HEK293 (cell line): ENCODE measurements at regions not wholly inside any gene's neighbourhood (a gene's known extent, or its start where the extent isn't known, plus 50 kb on each side); places are given as distances from the start of the nearest gene placed in this dataset.

ENCODE experiments used
- HOXC10 ChIP-seq: sonication (generic); formaldehyde crosslinking; IDR thresholded peaks from 2 replicates; pipeline ENCODE4 v1.8.1; 2023; ENCODE audit warnings: mild to moderate bottlenecking, missing genetic modification reagents
- KLF1 ChIP-seq: fragments of 450-650 bp; formaldehyde crosslinking; IDR thresholded peaks from 2 replicates; pipeline ENCODE4 v1.5.1; 2016; ENCODE audit warnings: missing biosample characterization, missing genetic modification characterization
- SCRT2 ChIP-seq: fragments of 450-650 bp; formaldehyde crosslinking; IDR thresholded peaks from 2 replicates; pipeline ENCODE4 v1.5.1; 2016; ENCODE audit warnings: missing biosample characterization, missing genetic modification characterization
- TRIM28 ChIP-seq: IDR thresholded peaks from 2 replicates; pipeline ENCODE4 v1.6.1; 2011; ENCODE audit warnings: low read length, control low read depth, borderline replicate concordance
- ZNF138 ChIP-seq: fragments of 450-650 bp; formaldehyde crosslinking; IDR thresholded peaks from 2 replicates; pipeline ENCODE4 v1.5.1; 2016; ENCODE audit warnings: missing biosample characterization, missing genetic modification characterization, borderline replicate concordance
- ZNF341 ChIP-seq: fragments of 450-650 bp; formaldehyde crosslinking; IDR thresholded peaks from 2 replicates; pipeline ENCODE4; 2016; ENCODE audit warnings: low read depth, missing biosample characterization, missing genetic modification characterization
- ZNF416 ChIP-seq: fragments of 450-650 bp; formaldehyde crosslinking; IDR thresholded peaks from 2 replicates; pipeline ENCODE4 v1.5.1; 2016; ENCODE audit warnings: missing biosample characterization, missing genetic modification characterization
- TF ChIP-seq, protein P1 (sequence below): fragments of 450-650 bp; formaldehyde crosslinking; IDR thresholded peaks from 2 replicates; pipeline ENCODE4 v1.5.1; 2016; ENCODE audit warnings: missing biosample characterization, missing genetic modification characterization
- TF ChIP-seq, protein P2 (sequence below): fragments of 450-650 bp; formaldehyde crosslinking; optimal IDR thresholded peaks from 2 replicates; pipeline ENCODE3; 2016; ENCODE audit warnings: missing biosample characterization, mild to moderate bottlenecking, missing genetic modification characterization

- TF ChIP-seq SCRT2 (tag by site-specific recombination), result no peak
- TF ChIP-seq HOXC10, result no peak
- TF ChIP-seq, protein P1, sequence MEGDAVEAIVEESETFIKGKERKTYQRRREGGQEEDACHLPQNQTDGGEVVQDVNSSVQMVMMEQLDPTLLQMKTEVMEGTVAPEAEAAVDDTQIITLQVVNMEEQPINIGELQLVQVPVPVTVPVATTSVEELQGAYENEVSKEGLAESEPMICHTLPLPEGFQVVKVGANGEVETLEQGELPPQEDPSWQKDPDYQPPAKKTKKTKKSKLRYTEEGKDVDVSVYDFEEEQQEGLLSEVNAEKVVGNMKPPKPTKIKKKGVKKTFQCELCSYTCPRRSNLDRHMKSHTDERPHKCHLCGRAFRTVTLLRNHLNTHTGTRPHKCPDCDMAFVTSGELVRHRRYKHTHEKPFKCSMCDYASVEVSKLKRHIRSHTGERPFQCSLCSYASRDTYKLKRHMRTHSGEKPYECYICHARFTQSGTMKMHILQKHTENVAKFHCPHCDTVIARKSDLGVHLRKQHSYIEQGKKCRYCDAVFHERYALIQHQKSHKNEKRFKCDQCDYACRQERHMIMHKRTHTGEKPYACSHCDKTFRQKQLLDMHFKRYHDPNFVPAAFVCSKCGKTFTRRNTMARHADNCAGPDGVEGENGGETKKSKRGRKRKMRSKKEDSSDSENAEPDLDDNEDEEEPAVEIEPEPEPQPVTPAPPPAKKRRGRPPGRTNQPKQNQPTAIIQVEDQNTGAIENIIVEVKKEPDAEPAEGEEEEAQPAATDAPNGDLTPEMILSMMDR, result no peak
- no peak for TF ChIP-seq ZNF341 (tag by site-specific recombination)
- TF ChIP-seq ZNF138 (tag by site-specific recombination), result no peak
- TF ChIP-seq, protein P2, sequence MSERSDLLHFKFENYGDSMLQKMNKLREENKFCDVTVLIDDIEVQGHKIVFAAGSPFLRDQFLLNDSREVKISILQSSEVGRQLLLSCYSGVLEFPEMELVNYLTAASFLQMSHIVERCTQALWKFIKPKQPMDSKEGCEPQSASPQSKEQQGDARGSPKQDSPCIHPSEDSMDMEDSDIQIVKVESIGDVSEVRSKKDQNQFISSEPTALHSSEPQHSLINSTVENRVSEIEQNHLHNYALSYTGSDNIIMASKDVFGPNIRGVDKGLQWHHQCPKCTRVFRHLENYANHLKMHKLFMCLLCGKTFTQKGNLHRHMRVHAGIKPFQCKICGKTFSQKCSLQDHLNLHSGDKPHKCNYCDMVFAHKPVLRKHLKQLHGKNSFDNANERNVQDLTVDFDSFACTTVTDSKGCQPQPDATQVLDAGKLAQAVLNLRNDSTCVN, result no peak
- TF ChIP-seq ZNF416 (tag by site-specific recombination), result no peak
- TF ChIP-seq TRIM28, result no peak
- no peak for TF ChIP-seq KLF1
Observed at GRCh38 chr1:188582911-188583532, 1754.3 kb downstream of the PLA2G4A start.
